HUES64 (cell line): ENCODE measurements at regions not wholly inside any gene's neighbourhood (a gene's known extent, or its start where the extent isn't known, plus 50 kb on each side); places are given as distances from the start of the nearest gene placed in this dataset.

ENCODE experiments used
- H3K27ac ChIP-seq: 2 replicates; pipeline ENCODE4 v1.7.0; 2013; ENCODE audit warnings: low read depth, low read length, inconsistent platforms
- H3K27me3 ChIP-seq: 2 replicates; pipeline ENCODE4 v1.6.1; 2013; ENCODE audit warnings: mild to moderate bottlenecking, low read length; ENCODE audit not compliant: insufficient read depth
- H3K36me3 ChIP-seq: 2 replicates; pipeline ENCODE4 v1.6.1; 2013; ENCODE audit warnings: mild to moderate bottlenecking, low read length; ENCODE audit not compliant: insufficient read depth
- H3K4me1 ChIP-seq: 2 replicates; pipeline ENCODE4 v1.6.1; 2013; ENCODE audit warnings: mild to moderate bottlenecking, low read length, moderate library complexity; ENCODE audit not compliant: insufficient read depth
- H3K4me3 ChIP-seq: 2 replicates; pipeline ENCODE4 v1.5.1; 2013; ENCODE audit warnings: mild to moderate bottlenecking, low read length, moderate library complexity
- H3K9ac ChIP-seq: 2 replicates; pipeline ENCODE4 v1.6.1; 2013; ENCODE audit warnings: mild to moderate bottlenecking, low read depth, low read length
- H3K9me3 ChIP-seq: 2 replicates; pipeline ENCODE4 v1.6.1; 2013; ENCODE audit warnings: low read depth, low read length; ENCODE audit not compliant: insufficient read depth
- WGBS: fragments of 150-250, 120-280 bp; methylation state at CpG from one replicate; pipeline ENCODE4 v1.1.7; 2013; ENCODE audit warnings: missing lambda C conversion rate; 5-methylcytosine and 5-hydroxymethylcytosine counted together

GRCh38 chr5:12016159-12016746 is 112.0 kb upstream of the CTNND2 start:
- Histone ChIP-seq H3K4me1 (peaks cover 8% of the 10 kb centered on the region; the same call in 1 of the 2 replicates), H3K27ac (no peak overlapping the region), H3K9me3 (no peaks in the 10 kb centered on the region), H3K4me3 (no peak overlapping the region), H3K36me3 (no peaks in the 10 kb centered on the region), H3K9ac (no peak overlapping the region), H3K27me3 (no peaks in the 10 kb centered on the region)
- WGBS, result 64% methylated on average over 6 of the region's 7 CpGs

- peaks cover 8% of the 10 kb centered on the region; the same call in 1 of the 2 replicates for H3K4me1 ChIP-seq
- H3K27me3 ChIP-seq, result no peaks in the 10 kb centered on the region
- peaks cover under 1% of the 10 kb centered on the region; the same call in 1 of the 2 replicates for H3K9me3 ChIP-seq
- H3K27ac ChIP-seq, result no peak overlapping the region
- H3K9ac ChIP-seq, result no peak overlapping the region
- 88% methylated on average over 1 of the region's 1 CpG for WGBS
- H3K36me3 ChIP-seq, result no peaks in the 10 kb centered on the region
- H3K4me3 ChIP-seq, result no peak overlapping the region
Observed at GRCh38 chr5:12013351-12013750, 109.1 kb upstream of the CTNND2 start.

- Histone ChIP-seq H3K4me1 (peaks cover 6% of the 10 kb centered on the region; the same call in 1 of the 2 replicates), H3K9ac (no peak overlapping the region), H3K4me3 (no peak overlapping the region), H3K27me3 (no peaks in the 10 kb centered on the region), H3K9me3 (peaks cover 5% of the 10 kb centered on the region; the same call in 1 of the 2 replicates), H3K36me3 (no peaks in the 10 kb centered on the region), H3K27ac (no peak overlapping the region)
- WGBS, result 78% methylated on average over 2 of the region's 2 CpGs
Observed at GRCh38 chr5:12003680-12004079, 99.4 kb upstream of the CTNND2 start.

- Histone ChIP-seq H3K36me3 (no peaks in the 10 kb centered on the region), H3K9ac (no peak overlapping the region), H3K4me3 (no peak overlapping the region), H3K27me3 (no peaks in the 10 kb centered on the region), H3K4me1 (no peaks in the 10 kb centered on the region), H3K9me3 (no peaks in the 10 kb centered on the region), H3K27ac (no peak overlapping the region)
Observed at GRCh38 chr5:11998397-11998796, 94.2 kb upstream of the CTNND2 start.

GRCh38 chr5:11997942-11998341 is 93.7 kb upstream of the CTNND2 start:
- 96% methylated on average over 11 of the region's 11 CpGs for WGBS
- Histone ChIP-seq H3K9ac (no peak overlapping the region), H3K4me3 (no peak overlapping the region), H3K27ac (no peak overlapping the region), H3K9me3 (no peaks in the 10 kb centered on the region), H3K27me3 (no peaks in the 10 kb centered on the region), H3K4me1 (no peaks in the 10 kb centered on the region), H3K36me3 (no peaks in the 10 kb centered on the region)

- H3K27ac ChIP-seq, result no peak overlapping the region
- H3K36me3 ChIP-seq, result no peaks in the 10 kb centered on the region
- no peaks in the 10 kb centered on the region for H3K4me1 ChIP-seq
- H3K9ac ChIP-seq, result no peak overlapping the region
- H3K4me3 ChIP-seq, result no peak overlapping the region
- H3K27me3 ChIP-seq, result no peaks in the 10 kb centered on the region
- 100% methylated on average over 1 of the region's 2 CpGs for WGBS
- no peaks in the 10 kb centered on the region for H3K9me3 ChIP-seq
Observed at GRCh38 chr5:11992518-11992917, 88.3 kb upstream of the CTNND2 start.

GRCh38 chr5:11985993-11986392 is 81.7 kb upstream of the CTNND2 start:
- no peaks in the 10 kb centered on the region for H3K27me3 ChIP-seq
- WGBS, result 95% methylated on average over 2 of the region's 2 CpGs
- H3K9ac ChIP-seq, result no peak overlapping the region
- no peak overlapping the region for H3K4me3 ChIP-seq
- no peak overlapping the region for H3K27ac ChIP-seq
- no peaks in the 10 kb centered on the region for H3K9me3 ChIP-seq
- H3K4me1 ChIP-seq, result no peaks in the 10 kb centered on the region
- H3K36me3 ChIP-seq, result no peaks in the 10 kb centered on the region

- Histone ChIP-seq H3K9ac (no peak overlapping the region), H3K27me3 (no peaks in the 10 kb centered on the region), H3K36me3 (no peaks in the 10 kb centered on the region), H3K4me3 (no peak overlapping the region), H3K9me3 (no peaks in the 10 kb centered on the region), H3K27ac (no peak overlapping the region), H3K4me1 (no peaks in the 10 kb centered on the region)
- 93% methylated on average over 1 of the region's 1 CpG for WGBS
Observed at GRCh38 chr5:11984196-11984595, 80.0 kb upstream of the CTNND2 start.

- H3K9ac ChIP-seq, result no peak overlapping the region
- no peaks in the 10 kb centered on the region for H3K36me3 ChIP-seq
- no peaks in the 10 kb centered on the region for H3K27me3 ChIP-seq
- no peak overlapping the region for H3K27ac ChIP-seq
- H3K4me1 ChIP-seq, result no peaks in the 10 kb centered on the region
- no peaks in the 10 kb centered on the region for H3K9me3 ChIP-seq
- H3K4me3 ChIP-seq, result no peak overlapping the region
- WGBS, result 100% methylated on average over 3 of the region's 3 CpGs
Observed at GRCh38 chr5:11981986-11982385, 77.7 kb upstream of the CTNND2 start.

- Histone ChIP-seq H3K36me3 (no peaks in the 10 kb centered on the region), H3K4me3 (no peak overlapping the region), H3K9me3 (no peaks in the 10 kb centered on the region), H3K27me3 (no peaks in the 10 kb centered on the region), H3K27ac (no peak overlapping the region), H3K9ac (no peak overlapping the region), H3K4me1 (no peaks in the 10 kb centered on the region)
- WGBS, result no CpG with 5 or more reads among the region's 2 CpGs
Observed at GRCh38 chr5:11977904-11978303, 73.7 kb upstream of the CTNND2 start.

- Histone ChIP-seq H3K27me3 (no peaks in the 10 kb centered on the region), H3K4me1 (no peaks in the 10 kb centered on the region), H3K9me3 (no peaks in the 10 kb centered on the region), H3K4me3 (no peak overlapping the region), H3K9ac (no peak overlapping the region), H3K27ac (no peak overlapping the region), H3K36me3 (no peaks in the 10 kb centered on the region)
- WGBS, result 92% methylated on average over 7 of the region's 7 CpGs
Observed at GRCh38 chr5:11973469-11973868, 69.2 kb upstream of the CTNND2 start.

GRCh38 chr5:11963227-11963626 is 59.0 kb upstream of the CTNND2 start:
- Histone ChIP-seq H3K9ac (no peak overlapping the region), H3K27me3 (no peaks in the 10 kb centered on the region), H3K4me3 (no peak overlapping the region), H3K36me3 (no peaks in the 10 kb centered on the region), H3K4me1 (no peaks in the 10 kb centered on the region), H3K9me3 (no peaks in the 10 kb centered on the region), H3K27ac (no peak overlapping the region)
- 98% methylated on average over 2 of the region's 3 CpGs for WGBS
